Stimulated activated CD4-positive, alpha-beta T cell treated with anti-CD3 and anti-CD28 coated beads, Interleukin-4, amount 100 ng/mL, for 4 hours (primary cell): ENCODE measurements at regions not wholly inside any gene's neighbourhood (a gene's known extent, or its start where the extent isn't known, plus 50 kb on each side); places are given as distances from the start of the nearest gene placed in this dataset.
"Not testable (repeated sequence)": the region's sequence is repeated elsewhere in the genome, so short reads cannot be mapped to it uniquely, and the experiment has no call there.

ENCODE experiments used
- DNase-seq, 2 experiments: peaks; one replicate each; pipeline ENCODE4 v3.0.0-alpha.2; 2020

DNA sequence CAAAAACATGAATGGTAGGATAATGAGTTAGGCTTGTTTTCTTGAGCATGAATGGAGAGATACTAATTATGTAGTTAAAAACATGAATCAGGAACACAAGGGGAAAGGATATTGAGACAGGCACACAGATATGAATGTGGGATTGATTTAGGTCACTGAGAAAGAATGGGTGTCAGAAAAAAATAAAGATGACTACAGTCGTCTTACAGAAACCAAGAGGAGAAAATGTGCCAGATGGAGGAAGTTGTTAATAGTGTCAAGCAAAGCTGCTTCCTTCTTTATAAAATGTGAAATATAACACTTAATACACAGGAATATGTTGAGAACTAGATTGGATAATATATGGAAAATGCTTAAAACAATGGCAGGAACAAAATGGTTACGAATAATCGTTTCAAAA, 173.3 kb upstream of the BET1 start:
- no peak for DNase-seq

DNA sequence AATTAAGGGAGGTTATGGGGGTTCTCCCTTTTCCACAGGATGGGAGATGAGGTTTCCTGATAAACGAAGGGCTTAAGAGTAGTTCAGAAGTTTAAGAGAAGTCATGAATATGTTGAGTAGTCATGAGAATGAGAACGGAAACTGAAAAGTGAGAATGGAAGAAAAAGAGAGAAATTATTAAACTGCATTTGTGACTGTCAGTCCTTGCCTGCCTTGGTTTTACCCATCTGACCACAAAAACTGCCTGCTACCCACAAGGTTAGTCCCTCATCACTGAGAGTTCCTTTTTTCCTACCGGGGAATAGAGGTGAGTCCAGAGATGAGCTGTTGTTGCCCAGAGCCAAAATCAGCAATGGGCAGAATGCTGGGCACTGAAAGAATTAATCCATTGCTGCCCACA, 174.1 kb upstream of the BET1 start:
- DNase-seq, result no peak

DNA sequence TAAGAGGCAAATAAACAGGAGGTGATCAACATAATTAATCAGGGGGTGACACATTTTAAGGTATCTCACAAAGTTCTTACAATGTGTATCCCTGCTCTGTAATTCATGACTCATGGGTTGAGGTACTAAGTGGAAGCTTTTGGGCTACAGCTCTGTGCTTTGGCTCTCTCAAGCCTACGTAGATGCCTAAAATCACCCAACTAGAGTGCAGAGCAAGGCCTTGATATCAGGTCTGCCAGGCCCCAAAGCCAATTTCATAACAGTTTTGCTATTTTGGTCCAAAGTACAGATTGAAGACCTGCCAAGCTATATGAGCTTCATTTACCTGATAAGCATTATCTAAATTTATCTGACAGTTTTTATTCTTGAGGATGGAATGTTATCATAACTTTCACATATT, 175.3 kb upstream of the BET1 start:
- no peak for DNase-seq

DNA sequence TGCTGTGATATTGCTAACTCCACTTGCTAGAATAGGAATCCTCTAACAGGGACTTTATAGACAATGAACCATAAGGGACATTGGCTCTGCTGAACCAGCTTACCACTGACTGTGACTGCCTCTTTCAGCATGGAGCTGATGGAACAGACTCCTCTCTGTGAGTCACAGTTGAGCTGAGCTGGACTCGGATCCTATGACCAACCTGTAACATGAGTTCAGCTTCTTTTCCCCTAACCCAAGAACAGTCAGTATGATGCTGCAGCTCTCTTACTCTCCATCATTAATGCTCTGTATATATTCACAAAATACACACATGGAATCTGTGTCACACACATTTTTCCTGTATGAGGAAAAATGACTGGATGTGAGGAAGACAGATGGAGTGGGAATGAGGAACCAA, 177.9 kb upstream of the BET1 start:
- DNase-seq, result no peak

DNA sequence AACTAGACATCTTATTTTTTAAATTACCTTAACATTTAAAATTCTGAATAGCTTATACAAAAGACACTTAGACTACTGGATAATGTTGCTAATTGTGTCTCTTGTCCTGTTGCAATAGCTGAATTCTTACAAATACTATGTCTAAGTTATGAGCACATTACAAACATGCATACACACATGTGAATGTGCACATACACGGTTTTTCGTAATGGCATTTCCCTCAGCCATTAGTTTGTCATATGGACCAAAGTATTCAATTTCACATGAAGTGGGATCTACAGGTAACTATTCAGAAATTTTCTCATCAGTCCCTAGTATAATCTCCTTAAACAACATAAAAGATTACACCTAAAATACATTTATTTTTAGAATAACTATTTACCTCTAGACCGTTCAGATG, 178.6 kb upstream of the BET1 start:
- DNase-seq, result no peak

DNA sequence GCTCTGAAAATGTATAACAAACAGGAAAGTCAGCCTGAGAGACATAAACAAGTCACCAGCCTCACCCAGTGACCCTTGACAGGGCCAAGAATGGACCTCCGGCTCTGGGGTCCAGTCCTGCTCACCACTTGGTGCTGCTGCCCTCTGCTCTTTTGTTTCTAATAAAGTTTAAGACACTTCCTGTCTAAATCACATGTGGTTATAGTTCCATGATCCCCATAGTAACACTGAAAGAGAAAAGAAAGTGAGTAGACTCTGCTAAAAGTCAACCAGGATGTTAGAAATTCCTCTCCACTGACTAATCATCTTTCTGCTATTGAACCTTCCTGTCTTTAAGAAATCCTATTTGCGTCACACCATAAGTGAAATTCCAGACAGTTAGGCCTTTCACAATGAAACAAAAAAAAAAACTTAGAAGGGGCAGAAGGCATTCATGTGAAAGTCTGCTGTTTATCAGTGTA, 179.2 kb upstream of the BET1 start:
- DNase-seq, result no peak

DNA sequence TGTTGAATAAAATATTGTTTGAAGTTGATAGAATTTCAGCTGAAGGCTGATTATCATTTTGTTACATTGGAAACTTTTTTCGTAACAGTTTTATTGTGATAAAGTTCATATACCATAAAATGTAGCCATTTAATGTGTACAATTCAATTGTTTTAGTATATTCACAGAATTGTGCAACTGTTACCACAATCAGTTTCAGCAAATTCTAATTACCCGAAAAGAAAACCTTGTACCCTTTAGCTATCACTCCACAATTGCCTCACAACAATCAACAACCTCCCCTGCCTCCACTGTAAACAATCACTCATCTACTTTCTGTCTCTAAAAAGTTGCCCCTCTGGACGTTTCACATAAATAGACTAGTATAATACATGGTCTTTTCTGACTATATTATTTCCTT, 179.7 kb upstream of the BET1 start:
- DNase-seq, result no peak

DNA sequence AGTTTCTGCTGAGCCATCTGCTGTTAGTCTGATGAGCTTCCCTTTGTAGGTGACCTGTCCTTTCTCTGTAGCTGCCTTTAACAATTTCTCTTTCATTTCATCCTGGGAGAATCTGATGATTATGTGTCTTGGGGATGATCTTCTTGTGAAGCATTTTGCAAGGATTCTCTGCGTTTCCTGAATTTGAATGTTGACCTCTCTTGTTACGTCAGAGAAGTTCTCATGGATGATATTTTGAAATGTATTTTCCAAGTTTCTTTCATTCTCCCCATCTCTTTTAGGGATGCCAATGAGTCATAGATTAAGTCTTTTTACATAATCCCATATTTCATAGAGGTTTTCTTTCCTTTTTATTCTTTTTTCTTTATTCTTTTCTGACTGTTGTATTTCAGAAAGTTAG, 184.2 kb upstream of the BET1 start:
- DNase-seq, result no peak

DNA sequence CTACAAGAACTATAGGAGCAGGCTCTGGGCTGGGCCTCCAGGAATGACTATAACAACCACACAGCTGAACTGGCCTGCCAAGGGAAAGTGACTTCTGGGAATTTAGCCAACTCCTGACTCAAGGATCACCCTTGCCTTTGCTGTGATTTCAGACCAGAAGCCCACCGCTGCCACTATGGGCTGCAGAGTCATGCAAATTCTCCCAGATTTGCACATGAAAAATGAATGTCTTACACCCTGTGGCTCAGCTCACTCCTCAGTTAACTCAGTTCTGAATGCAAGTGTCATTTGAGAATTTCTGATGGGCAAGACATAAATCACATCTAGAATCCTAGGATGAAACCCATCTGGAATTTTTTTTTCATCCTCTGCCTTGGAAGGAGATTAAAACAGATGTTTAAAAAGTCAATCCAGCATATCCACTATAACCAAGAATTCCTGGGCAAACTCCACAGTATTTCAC, 186.5 kb upstream of the BET1 start:
- no peak for DNase-seq

DNA sequence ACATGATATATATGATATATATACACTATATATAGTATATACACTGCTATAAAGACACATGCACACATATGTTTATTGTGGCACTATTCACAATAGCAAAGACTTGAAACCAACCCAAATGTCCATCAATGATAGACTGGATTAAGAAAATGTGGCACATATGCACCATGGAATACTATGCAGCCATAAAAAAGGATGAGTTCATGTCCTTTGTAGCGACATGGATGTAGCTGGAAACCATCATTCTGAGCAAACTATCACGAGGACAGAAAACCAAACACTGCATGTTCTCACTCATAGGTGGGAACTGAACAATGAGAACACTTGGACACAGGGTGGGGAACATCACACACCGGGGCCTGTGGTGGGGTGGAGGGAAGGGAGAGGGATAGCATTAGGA, 190.3 kb upstream of the BET1 start:
- not testable (repeated sequence) for DNase-seq

DNA sequence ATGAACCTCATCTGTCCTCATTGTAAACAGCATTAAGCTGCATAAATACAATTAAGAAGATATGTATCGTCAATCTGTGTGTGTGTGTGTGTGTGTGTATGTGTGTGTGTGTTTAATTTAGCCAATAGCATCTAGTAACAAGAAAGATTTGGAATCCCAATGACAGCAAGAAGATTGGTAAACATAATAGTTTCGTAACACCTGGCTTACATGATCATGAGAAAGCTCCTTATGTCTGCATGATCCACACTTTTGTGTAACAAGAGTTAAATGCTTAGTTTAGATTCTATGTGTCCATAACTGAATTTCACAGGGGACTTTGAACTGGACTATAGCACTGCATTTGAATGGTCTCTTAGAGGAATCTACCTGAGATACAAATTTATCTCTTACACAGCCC, 191.0 kb upstream of the BET1 start:
- DNase-seq, result no peak

DNA sequence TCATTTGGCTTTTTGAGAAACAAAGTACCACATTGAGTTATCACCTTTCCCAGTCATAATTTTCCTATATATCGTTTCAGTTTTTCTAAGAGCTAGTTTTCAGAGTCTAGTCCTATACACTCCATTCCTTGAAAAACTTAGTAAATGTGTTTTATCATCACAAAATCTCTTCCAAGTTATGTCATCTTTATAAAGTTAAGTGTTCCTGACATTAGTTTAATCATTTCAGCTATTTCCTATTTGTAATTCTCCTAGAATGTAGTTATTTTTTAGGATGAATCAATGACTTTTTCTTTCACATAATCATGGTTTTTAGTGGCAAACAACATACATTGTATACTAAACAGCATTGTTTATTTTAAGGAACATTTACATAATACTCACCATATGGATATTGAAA, 191.7 kb upstream of the BET1 start:
- DNase-seq, result no peak

DNA sequence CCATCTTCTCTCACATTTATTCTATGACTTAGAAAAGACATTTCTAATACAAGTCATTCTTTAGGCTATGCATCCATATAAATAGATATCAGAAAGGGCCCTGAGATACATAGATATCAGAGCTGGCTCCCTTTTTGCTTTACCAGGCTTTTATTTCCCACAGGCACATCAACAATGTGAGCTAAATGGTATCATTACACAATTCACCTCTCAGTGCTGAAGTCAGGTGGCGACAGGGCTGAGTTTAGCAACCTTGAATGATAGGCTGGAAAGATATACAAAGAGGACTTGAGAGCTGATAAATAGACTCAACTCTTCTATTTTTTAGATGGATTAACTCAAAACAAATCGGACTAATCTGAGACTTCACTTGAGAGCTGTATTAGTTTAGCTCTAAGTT, 189.2 kb upstream of the COL1A2 start:
- DNase-seq, result no peak

DNA sequence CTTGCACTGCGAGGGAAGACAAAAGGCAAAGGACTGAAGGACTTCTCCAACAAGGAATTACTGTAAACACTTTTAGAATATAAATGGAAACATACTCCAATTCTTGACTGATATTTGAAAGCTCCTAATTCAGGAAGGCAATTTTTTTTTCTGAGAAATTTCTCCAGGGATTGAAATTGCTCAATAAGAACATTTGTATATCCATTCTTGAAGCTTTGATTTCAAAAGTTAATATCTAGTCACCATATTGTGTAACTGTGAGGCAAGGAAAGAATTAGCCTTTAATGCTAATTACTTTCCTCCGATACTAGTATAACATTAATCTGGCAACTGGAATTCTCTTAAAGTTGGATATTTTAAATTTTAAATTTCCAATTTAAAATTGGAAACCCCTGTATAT, 188.4 kb upstream of the COL1A2 start:
- no peak for DNase-seq

DNA sequence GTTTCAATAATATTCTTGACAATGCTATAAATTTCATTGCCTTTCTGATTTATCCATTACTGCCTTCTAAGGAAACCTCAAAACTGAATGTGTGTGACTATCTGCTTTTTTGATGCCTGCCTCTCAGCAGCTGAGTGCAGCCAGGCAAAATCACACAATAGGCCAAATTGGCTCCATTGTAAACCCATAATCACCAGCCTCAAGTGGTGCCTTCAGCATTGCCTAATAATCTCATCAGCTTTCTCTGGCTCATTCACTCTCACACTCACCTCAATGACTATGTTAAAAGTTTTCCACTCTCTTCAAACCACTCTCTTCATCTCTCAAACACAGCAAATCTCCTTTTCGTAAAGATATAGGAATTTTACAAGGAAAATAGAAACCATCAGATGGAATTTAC, 182.5 kb upstream of the COL1A2 start:
- no peak for DNase-seq

DNA sequence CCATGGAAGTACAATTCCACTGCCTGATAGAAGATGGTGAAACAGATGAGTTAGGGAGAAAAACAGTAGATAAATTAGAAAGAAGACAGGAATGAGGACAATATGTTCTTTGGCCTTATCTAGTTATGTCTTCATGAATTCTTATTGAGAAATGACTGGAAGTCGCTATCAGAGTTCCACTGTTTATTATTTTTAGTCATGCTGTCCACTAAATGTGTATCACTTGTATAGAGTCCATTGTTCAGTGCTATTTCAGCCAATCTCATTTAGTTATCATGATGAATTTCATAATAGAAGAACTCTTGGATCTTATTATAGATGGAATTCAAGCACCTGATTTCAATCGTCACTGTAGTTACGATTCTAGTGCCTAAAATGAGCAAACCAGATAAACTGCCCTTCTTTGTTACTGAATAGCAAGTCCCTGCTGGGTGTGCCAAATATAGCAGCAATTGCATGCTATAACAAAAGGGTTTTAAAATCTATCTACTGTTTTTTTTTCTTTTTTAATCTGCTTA, 177.7 kb upstream of the COL1A2 start:
- no peak for DNase-seq

DNA sequence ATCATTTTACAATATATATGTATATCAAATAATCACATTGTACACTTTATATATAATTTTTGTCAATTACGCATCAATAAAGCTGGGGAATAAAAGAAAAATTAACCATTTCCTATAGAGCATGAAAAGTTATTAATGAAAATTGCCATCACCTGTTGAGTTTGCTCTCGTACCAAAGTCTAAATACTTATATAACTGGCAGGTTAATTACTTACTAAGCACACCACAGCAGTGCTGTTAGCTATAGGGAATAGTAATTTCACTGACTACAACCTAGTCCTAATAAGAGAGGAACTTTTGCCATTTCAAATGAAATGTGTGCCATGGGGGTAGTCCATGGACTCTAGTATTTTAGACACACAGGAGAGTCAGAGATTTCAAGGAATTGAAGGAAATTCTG, 176.9 kb upstream of the COL1A2 start:
- no peak for DNase-seq

DNA sequence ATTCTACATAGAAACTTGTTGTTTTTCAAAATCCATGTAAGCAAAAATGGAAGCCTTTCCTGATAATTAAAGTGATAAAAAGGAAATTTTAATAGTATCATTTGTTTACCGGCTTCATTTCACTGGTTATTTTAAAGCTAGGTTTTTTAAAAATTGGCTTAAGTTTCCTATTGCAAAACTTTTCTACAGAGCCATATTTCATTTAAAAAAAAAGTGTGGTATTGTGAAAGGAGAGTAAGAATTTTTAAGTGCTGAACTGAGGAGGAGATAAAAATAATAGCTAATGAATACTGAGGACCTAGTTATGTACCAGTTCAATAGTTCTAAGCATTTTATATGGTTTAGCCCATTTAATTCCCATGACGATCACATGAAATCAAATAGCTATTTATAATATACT, 172.2 kb upstream of the COL1A2 start:
- no peak for DNase-seq

DNA sequence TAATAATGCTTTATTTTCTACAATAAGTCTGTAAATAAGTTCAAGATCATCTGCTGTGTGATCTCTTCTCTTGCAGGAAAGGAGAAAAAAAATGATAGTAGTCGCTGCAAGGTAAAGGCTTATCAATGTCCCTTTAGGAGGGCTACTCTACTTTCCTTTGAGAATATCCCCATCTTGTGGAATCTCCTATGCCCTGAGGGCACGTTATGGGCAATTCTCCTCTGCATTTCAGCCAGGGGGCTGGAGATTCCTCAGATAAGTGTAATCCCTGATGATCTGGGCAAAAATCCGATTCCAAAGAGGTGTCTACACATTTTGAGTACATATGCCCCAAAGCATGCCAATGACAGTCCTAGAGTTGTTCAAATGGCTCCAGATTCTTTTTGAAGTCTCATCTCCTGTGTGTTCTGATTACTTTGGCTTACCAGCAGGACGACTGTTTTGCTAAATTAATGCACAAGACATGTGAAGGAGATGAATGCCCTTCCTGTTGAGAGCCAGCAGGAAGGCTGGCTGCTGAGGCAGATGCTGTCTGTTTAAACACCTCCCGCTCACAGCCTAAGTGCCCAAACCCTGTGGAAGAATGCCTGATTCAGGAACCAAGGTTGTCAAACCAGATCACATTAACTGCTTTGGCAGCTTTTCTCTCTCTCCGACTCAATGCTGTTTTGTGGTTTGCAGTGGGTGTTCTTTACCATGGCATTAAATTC, 171.2 kb upstream of the COL1A2 start:
- no peak for DNase-seq

DNA sequence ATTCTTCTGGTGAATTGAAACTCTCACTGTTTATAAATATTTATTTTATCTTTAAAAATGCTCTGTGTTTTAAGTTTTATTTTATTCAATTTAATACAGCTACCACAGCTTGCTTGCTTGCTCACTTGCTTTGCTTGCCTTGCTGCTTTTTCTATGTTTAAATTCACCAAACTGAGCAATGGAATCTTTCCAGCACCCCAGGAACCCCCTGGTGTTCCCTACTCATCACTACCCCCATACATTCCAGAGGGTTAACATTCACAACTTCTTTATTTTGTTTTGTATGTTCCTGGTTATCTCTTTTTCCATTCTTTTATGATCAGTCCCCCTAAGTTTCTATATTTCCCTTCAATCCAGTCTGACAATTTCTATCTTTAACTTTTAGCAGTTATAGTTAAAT, 166.5 kb upstream of the COL1A2 start:
- DNase-seq, result no peak

DNA sequence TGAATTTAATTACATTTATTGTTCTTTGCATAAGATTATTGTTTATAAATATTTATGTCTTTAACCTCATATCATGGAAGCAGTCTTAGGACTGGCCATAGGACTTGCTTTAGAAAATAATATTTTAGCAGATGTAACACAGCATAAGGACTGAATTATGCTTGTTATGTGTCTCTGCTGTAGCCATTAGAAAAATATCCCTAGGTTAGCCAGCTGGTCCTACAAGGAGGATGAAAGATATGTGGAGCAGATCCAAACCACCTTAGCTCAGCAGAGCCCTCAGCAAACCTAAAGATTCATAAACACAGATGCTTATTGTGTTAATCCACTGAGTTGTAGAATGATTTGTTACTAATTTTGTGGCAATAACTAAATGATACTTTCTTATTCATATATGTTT, 166.0 kb upstream of the COL1A2 start:
- DNase-seq, result no peak

DNA sequence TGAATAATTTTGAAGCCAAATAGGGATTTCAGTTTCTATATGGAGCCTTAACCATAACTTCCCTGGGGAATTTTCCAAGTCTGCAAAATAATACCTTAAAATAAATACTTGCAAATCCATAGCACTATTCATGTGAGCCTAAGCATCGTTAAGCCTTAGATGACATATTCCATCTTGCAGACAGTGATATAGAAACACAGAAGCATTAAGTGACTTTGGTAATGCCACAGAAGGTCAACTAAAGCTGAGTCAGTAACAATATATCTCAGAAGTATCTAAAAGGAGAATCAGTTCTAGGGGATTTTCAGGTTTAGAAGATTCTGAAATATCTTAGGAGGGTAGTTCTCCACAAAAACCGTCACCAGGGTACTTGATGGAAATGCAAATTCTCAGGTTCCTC, 163.4 kb upstream of the COL1A2 start:
- no peak for DNase-seq

DNA sequence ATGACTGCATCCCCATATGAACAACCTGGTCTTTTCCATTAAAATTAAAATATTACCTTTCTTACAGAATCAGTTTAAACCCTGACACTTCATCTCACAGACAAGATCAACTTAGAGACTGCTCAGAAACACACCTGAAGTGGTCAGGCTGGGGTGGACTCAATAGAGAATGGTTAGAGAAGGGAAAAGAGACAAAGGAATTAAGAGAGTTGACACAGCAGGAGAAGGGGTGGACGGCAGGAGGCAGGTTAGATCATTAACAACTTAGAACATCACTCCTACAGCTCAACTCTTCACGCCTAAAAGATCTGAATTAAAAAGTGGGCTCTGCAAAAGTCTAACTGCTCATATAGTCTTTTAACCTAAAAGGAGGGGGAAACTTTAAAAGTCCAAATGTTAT, 157.7 kb upstream of the COL1A2 start:
- no peak for DNase-seq

DNA sequence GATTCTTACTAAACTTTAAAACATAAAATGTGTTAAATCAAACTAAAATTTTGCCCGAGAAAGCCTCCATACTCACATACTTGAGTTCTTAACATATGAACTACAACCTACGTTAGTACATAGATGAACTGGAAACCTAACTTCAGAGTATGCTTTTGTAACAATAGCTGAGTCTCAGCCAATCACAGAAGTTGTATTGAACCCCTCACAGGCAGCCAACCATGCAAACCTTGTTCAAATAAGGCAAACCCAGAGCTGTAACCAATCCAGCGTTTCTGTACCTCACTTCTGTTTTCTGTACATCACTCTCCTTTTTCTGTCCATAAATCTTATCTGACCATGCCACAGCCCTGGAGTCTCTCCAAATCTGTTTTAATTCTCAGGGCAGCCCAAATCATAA, 157.3 kb upstream of the COL1A2 start:
- no peak for DNase-seq

DNA sequence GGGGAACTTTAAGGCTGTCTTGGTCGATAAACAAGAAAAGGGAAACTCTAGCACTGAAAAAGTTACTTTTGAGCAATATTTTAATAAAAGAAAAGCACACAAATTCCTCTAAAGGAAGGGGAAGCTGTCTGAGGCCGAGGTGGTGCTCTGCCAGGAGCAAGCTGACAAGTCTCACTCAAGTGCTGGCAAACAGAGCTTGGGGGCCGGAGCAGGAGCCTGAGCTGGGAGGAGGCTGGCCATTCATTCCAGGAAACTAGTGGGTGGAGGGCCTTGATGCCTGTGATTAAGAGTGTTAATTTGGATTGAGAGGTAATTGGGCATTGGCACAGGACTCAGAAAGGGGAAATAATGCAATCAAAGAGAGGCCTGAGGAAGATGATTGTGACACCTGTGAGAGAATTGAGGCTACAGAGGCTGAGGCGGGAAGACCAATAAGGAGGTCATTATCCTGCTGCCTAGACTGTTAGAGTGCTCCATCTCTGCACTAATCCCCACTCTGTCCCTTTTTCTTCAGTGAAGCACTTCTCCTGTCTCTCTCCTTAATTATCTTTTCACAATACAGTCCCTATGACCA, 154.9 kb upstream of the COL1A2 start:
- DNase-seq, result no peak
